ENCODE measurements at regions not wholly inside any gene's neighbourhood (a gene's known extent, or its start where the extent isn't known, plus 50 kb on each side); places are given as distances from the start of the nearest gene placed in this dataset.

DNA sequence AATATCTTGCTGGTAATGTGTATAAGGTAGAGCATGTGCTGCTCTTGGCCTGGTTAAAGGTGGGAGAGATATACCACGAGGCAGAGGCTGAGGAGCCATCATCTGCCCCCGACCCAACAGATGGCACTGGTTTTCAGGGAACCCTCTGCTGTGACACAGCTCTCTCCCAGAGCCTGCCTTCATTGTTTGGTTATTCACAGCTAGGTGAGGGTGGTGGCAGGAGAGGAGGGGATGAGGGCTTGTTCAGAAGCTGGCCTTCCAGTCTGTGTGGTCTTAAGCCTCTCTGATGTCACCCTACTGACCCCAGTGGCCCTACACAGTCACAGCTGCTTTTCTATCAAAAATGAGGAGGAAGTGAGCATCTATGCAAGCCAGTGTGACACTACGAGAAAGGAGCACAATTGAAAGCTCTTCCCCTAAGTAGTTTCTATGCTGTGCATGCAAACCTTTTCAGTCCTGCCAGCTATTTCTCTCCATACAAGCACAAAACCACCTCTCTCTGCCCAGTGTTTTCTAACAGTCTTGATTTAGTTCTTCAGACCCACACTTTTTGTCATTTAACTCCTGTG is 258.4 kb upstream of the AGTR1 start:
- no peaks in the 10 kb centered on the region for H3K27me3 Mint-ChIP-seq
- TF ChIP-seq, protein P1, sequence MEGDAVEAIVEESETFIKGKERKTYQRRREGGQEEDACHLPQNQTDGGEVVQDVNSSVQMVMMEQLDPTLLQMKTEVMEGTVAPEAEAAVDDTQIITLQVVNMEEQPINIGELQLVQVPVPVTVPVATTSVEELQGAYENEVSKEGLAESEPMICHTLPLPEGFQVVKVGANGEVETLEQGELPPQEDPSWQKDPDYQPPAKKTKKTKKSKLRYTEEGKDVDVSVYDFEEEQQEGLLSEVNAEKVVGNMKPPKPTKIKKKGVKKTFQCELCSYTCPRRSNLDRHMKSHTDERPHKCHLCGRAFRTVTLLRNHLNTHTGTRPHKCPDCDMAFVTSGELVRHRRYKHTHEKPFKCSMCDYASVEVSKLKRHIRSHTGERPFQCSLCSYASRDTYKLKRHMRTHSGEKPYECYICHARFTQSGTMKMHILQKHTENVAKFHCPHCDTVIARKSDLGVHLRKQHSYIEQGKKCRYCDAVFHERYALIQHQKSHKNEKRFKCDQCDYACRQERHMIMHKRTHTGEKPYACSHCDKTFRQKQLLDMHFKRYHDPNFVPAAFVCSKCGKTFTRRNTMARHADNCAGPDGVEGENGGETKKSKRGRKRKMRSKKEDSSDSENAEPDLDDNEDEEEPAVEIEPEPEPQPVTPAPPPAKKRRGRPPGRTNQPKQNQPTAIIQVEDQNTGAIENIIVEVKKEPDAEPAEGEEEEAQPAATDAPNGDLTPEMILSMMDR (IDR thresholded peaks at IDR 0.05), result no peak
- no peak overlapping the region for H3K27ac Mint-ChIP-seq
- Histone ChIP-seq H3K36me3 (ENCODE audit: insufficient read depth, low read length) (no peaks in the 10 kb centered on the region), H3K4me3 (ENCODE audit: low read length) (no peak overlapping the region), H3K9me3 (ENCODE audit: control insufficient read depth in 1 of 2, insufficient read depth in 1 of 2, low read length in 2 of 2) (no peaks in the 10 kb centered on the region), H3K27me3 (ENCODE audit: control insufficient read depth in 1 of 2, insufficient read depth in 2 of 2, low read length in 2 of 2) (no peaks in the 10 kb centered on the region), H3K4me1 (ENCODE audit: insufficient read depth, low read length) (no peaks in the 10 kb centered on the region), H3K27ac (ENCODE audit: low read depth in 1 of 2, low read length in 2 of 2) (no peak overlapping the region)
- no peaks in the 10 kb centered on the region for H3K4me1 Mint-ChIP-seq (ENCODE audit: low read depth)
- no peak for DNase-seq
- H3K4me3 Mint-ChIP-seq, result no peak overlapping the region
- POLR2A ChIA-PET, result no interaction called here
- H3K36me3 Mint-ChIP-seq (ENCODE audit: low read depth), result no peaks in the 10 kb centered on the region
- CTCF ChIA-PET, result no interaction called here
- ATAC-seq (ENCODE audit: poor library complexity), result no peak
- intact Hi-C loops (cut with DNase I, micrococcal nuclease), result no loop called here
- peaks cover 11% of the 10 kb centered on the region for H3K9me3 Mint-ChIP-seq

DNA sequence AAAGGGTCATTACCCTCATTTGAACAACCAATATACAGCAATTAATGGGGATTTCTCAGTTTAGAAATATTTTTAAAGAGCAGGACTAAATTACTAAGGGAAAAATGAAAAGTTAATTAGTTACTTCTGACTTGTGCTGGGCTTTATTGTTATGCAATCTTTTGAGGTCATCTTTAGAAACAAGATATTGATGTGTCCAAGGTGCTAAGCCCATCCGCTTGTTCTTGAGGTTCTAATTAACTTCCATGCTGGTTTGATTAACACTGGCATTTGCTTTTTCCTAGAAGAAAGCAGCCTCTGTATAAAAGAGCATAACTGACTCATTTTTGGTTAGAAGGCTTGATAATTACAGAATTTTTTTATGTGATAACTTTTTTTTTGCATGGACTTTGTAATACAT is 256.5 kb upstream of the AGTR1 start:
- Histone ChIP-seq H3K4me1 (ENCODE audit: insufficient read depth, low read length) (no peaks in the 10 kb centered on the region), H3K4me3 (ENCODE audit: low read length) (no peak overlapping the region), H3K27ac (ENCODE audit: low read depth in 1 of 2, low read length in 2 of 2) (no peak overlapping the region), H3K9me3 (ENCODE audit: control insufficient read depth in 1 of 2, insufficient read depth in 1 of 2, low read length in 2 of 2) (no peaks in the 10 kb centered on the region), H3K27me3 (ENCODE audit: control insufficient read depth in 1 of 2, insufficient read depth in 2 of 2, low read length in 2 of 2) (no peaks in the 10 kb centered on the region), H3K36me3 (ENCODE audit: insufficient read depth, low read length) (no peaks in the 10 kb centered on the region)
- H3K27ac Mint-ChIP-seq, result no peak overlapping the region
- CTCF ChIA-PET, result no interaction called here
- H3K9me3 Mint-ChIP-seq, result peaks cover 6% of the 10 kb centered on the region
- H3K27me3 Mint-ChIP-seq, result no peaks in the 10 kb centered on the region
- intact Hi-C loops (cut with DNase I, micrococcal nuclease), result no loop called here
- H3K36me3 Mint-ChIP-seq (ENCODE audit: low read depth), result no peaks in the 10 kb centered on the region
- no peak overlapping the region for H3K4me3 Mint-ChIP-seq
- POLR2A ChIA-PET, result no interaction called here
- ATAC-seq (ENCODE audit: poor library complexity), result no peak
- DNase-seq, result no peak
- TF ChIP-seq, protein P1 (IDR thresholded peaks at IDR 0.05), result no peak
- no peaks in the 10 kb centered on the region for H3K4me1 Mint-ChIP-seq (ENCODE audit: low read depth)

DNA sequence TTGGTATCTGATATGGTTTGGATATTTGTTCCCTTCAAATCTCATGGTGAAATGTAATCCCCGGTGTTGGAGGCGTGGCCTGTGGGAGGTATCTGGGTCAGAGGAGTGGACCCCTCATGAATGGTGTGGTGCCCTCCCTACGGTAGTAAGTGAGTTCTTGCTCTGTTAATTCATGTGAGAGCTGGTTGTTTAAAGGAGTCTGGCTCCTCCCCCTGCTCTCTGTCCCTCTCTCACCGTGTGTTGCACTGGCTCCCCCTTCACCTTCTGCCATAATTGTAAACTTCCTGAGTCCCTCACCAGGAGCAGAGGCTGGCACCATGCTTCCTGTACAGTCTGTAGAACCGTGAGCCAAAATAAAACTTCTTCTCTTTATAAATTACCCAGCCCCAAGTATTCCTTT is 246.9 kb upstream of the AGTR1 start:
- no peaks in the 10 kb centered on the region for H3K36me3 Mint-ChIP-seq (ENCODE audit: low read depth)
- no peaks in the 10 kb centered on the region for H3K27me3 Mint-ChIP-seq
- Histone ChIP-seq H3K36me3 (ENCODE audit: insufficient read depth, low read length) (no peaks in the 10 kb centered on the region), H3K4me1 (ENCODE audit: insufficient read depth, low read length) (no peaks in the 10 kb centered on the region), H3K27me3 (ENCODE audit: control insufficient read depth in 1 of 2, insufficient read depth in 2 of 2, low read length in 2 of 2) (no peaks in the 10 kb centered on the region), H3K9me3 (ENCODE audit: control insufficient read depth in 1 of 2, insufficient read depth in 1 of 2, low read length in 2 of 2) (no peaks in the 10 kb centered on the region), H3K4me3 (ENCODE audit: low read length) (no peak overlapping the region), H3K27ac (ENCODE audit: low read depth in 1 of 2, low read length in 2 of 2) (no peak overlapping the region)
- H3K4me1 Mint-ChIP-seq (ENCODE audit: low read depth), result no peaks in the 10 kb centered on the region
- H3K9me3 Mint-ChIP-seq, result no peaks in the 10 kb centered on the region
- intact Hi-C loops (cut with DNase I, micrococcal nuclease), result no loop called here
- H3K27ac Mint-ChIP-seq, result no peak overlapping the region
- ChIA-PET CTCF (no interaction called here), POLR2A (no interaction called here)
- DNase-seq, result no peak
- TF ChIP-seq, protein P1 (IDR thresholded peaks at IDR 0.05), result no peak
- ATAC-seq (ENCODE audit: poor library complexity), result no peak
- H3K4me3 Mint-ChIP-seq, result no peak overlapping the region

Measured in CD4-positive, alpha-beta T cell (primary cell).